Adrenal gland (tissue), 9 donors: ENCODE measurements at regions not wholly inside any gene's neighbourhood (a gene's known extent, or its start where the extent isn't known, plus 50 kb on each side); places are given as distances from the start of the nearest gene placed in this dataset.

Experiments
- DNase-seq, 7 donors: peaks; one replicate each; pipeline ENCODE4 v3.0.0-alpha.2; 2019 to 2020
- H3K27ac ChIP-seq, 5 donors: fragments of 200-600 bp; sonication (generic) in 4 of 5; 1 replicate in 3 of 5; 2 replicates in 2 of 5; pipeline versions ENCODE4 v1.5.1 to v1.8.0; 2016 to 2020; ENCODE audit warnings: mild to moderate bottlenecking in 1 of 5
- H3K27me3 ChIP-seq: fragments of 200-600 bp; 2 replicates; pipeline ENCODE4 v1.8.0; 2021
- H3K36me3 ChIP-seq, 2 donors: fragments of 200-600 bp; replicated peaks in 1 of 2; 1 replicate in 1 of 2; 2 replicates in 1 of 2; pipeline versions ENCODE4 v1.5.1 to v1.8.0; 2018 to 2022
- H3K4me1 ChIP-seq, 2 donors: fragments of 200-600 bp; replicated peaks in 1 of 2; 1 replicate in 1 of 2; 2 replicates in 1 of 2; pipeline versions ENCODE4 v1.5.1 to v1.8.0; 2018 to 2021
- H3K4me3 ChIP-seq, 4 donors: fragments of 200-600 bp; sonication (generic) in 3 of 4; one replicate each; pipeline ENCODE4 v1.5.1; 2016 to 2018
- H3K9me3 ChIP-seq, 3 donors: fragments of 200-600 bp; sonication (generic) in 1 of 3; replicated peaks in 1 of 3; 1 replicate in 2 of 3; 2 replicates in 1 of 3; pipeline versions ENCODE4 v1.5.1 to v1.8.0; 2016 to 2021
- POLR2A ChIP-seq, 2 donors: fragments of 450-650 bp; IDR thresholded peaks; one replicate each; pipeline ENCODE4 v1.6.1; 2017; ENCODE audit warnings: antibody characterized with exemption in 2 of 2, mild to moderate bottlenecking in 2 of 2, moderate library complexity in 1 of 2
- WGBS, 4 donors: extraction: QIAGEN DNeasy Blood & Tissue Kit in 2 of 4; methylation state at CpG; one replicate each; pipeline versions ENCODE4 v1.1.5 to v1.1.7; 2013 to 2017; 5-methylcytosine and 5-hydroxymethylcytosine counted together
- intact Hi-C, 2 donors: fragments of 100-400 bp; cut with DNase I; formaldehyde crosslinking; loops; one replicate each; pipeline versions ENCODE4 v1.14.1 to v1.15.0; 2022 to 2023
- TF ChIP-seq, protein P1 (sequence below), 6 experiments: fragments of 450-650 bp in 4 of 6; fragments of 200-600 bp in 2 of 6; sonication (generic) in 1 of 6; IDR thresholded peaks; 1 replicate in 5 of 6; 2 replicates in 1 of 6; pipeline versions ENCODE4 v1.5.1 to v1.8.0; 2016 to 2021; ENCODE audit warnings: antibody characterized with exemption in 6 of 6, mild to moderate bottlenecking in 2 of 6, moderate library complexity in 1 of 6
- donor health status: healthy with polysubstance abuse.
- donor health status: Bipolar disorder and iron deficiency.
- donor health status: DM: yes; HTN: yes; CAD: no.
- donor health status: DM: no; HTN: no; CAD: no.
- donor health status: DM: no; HTN: no; CAD: no.

DNA sequence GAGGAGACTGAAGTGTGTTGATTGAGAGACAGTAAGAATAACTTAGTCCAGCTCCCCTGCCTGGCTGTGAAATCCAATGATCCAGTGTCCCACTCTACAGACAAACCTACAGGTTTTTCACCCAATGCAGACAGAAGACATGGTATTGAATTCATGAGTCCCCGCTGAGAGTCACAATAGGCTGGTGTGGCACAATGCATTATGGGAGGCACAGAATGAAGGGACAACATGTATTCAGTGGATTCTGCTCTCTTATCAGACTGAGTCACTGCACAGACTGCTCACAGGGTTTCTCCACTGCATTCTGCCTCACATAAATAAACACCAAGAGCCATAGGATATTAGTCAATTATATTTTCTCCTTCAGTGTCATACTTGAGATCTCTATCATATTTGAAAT is 55.2 kb upstream of the TOP3B start:
- Histone ChIP-seq H3K27me3 (no peaks in the 10 kb centered on the region), H3K9me3 (no peaks in the 10 kb centered on the region), H3K4me1 (no peaks in the 10 kb centered on the region), H3K4me3 (no peak overlapping the region), H3K27ac (no peak overlapping the region), H3K36me3 (no peaks in the 10 kb centered on the region)
- no peak for DNase-seq
- intact Hi-C loops: no loop called here
- no peak for TF ChIP-seq POLR2A (IDR thresholded peaks at IDR 0.05)
- TF ChIP-seq, protein P1, sequence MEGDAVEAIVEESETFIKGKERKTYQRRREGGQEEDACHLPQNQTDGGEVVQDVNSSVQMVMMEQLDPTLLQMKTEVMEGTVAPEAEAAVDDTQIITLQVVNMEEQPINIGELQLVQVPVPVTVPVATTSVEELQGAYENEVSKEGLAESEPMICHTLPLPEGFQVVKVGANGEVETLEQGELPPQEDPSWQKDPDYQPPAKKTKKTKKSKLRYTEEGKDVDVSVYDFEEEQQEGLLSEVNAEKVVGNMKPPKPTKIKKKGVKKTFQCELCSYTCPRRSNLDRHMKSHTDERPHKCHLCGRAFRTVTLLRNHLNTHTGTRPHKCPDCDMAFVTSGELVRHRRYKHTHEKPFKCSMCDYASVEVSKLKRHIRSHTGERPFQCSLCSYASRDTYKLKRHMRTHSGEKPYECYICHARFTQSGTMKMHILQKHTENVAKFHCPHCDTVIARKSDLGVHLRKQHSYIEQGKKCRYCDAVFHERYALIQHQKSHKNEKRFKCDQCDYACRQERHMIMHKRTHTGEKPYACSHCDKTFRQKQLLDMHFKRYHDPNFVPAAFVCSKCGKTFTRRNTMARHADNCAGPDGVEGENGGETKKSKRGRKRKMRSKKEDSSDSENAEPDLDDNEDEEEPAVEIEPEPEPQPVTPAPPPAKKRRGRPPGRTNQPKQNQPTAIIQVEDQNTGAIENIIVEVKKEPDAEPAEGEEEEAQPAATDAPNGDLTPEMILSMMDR (IDR thresholded peaks at IDR 0.05): no peak
- WGBS, 4 donors: 70 to 80% (median 76%) methylated on average over 1 of the region's 1 CpG

DNA sequence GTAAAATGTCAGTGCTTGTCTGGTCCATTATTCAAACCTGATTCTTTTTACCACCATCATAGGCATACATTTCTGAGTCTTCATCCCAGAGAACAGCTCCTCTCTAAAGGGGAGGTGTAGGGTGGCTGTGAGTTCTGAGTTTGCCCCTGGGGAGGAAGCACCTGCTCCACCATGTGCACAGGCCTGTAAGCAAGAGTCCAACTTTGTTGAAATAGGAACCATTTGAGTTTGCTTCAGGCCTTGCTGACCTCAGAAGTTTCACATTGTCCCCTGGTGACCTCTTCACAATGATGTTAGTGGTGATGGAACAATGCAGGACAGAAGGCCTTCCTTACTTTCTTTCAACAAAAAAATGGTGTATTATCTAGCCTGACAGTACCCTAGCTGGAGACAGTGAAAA is 54.6 kb upstream of the TOP3B start:
- Histone ChIP-seq H3K4me3 (no peak overlapping the region), H3K27ac (no peak overlapping the region), H3K27me3 (no peaks in the 10 kb centered on the region), H3K9me3 (no peaks in the 10 kb centered on the region), H3K4me1 (no peaks in the 10 kb centered on the region), H3K36me3 (no peaks in the 10 kb centered on the region)
- TF ChIP-seq, protein P1 (IDR thresholded peaks at IDR 0.05): no peak
- no peak for TF ChIP-seq POLR2A (IDR thresholded peaks at IDR 0.05)
- DNase-seq: no peak
- intact Hi-C loops: no loop called here

DNA sequence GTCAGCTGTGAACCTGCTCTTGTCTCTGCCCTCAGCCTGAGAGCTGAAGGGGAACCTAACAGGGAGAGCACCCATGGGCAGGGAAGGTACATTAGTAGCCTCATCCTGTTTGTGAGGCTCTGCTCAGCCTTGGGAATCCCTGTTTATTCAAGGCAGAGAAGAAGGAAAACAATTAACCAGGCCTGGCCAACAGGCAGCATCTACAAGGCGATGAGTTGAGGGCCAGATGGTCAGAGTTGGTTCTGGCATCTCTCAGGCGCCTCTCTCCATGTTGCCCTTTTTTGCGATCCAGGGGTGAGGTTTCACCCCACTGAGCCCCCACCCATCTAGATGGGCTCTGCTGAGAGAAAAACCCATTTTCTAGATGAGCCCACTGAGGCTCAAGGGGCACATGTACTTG is 54.0 kb upstream of the TOP3B start:
- intact Hi-C loops: no loop called here
- no peak overlapping the region for H3K4me3 ChIP-seq
- no peaks in the 10 kb centered on the region for H3K4me1 ChIP-seq
- no peaks in the 10 kb centered on the region for H3K9me3 ChIP-seq
- H3K27me3 ChIP-seq: no peaks in the 10 kb centered on the region
- 88 to 98% (median 92%) methylated on average over 3 of the region's 3 CpGs for WGBS, 4 donors
- DNase-seq: no peak
- no peak overlapping the region for H3K27ac ChIP-seq
- no peaks in the 10 kb centered on the region for H3K36me3 ChIP-seq
- TF ChIP-seq, protein P1 (IDR thresholded peaks at IDR 0.05): no peak
- TF ChIP-seq POLR2A (IDR thresholded peaks at IDR 0.05): no peak

DNA sequence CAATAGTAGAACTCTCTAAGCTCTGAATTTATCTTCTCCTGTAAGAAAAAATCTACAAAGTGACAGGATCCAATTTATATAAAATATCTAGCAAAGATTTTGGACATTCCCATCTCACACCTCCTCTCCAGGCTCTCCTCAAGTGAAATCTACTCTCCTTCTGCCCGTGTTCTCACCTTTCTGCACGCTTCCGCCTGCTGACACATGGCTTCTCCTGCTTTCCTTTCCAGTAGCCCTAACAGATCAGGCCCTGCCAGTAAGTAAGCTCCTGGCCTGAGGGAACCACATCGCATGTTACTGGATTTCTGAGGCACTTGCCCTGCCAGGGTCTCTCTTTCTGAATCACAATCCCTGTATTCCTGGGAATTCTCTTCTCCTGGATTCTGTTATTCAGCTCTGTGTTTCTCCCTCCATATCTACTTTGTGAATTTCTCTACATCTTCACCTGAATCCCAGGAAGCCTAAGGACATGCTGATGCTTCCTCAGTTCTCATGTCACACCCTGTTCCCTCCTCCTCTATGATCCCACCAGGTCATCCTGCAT is 53.3 kb upstream of the TOP3B start:
- H3K36me3 ChIP-seq: no peaks in the 10 kb centered on the region
- H3K9me3 ChIP-seq: no peaks in the 10 kb centered on the region
- no peaks in the 10 kb centered on the region for H3K27me3 ChIP-seq
- intact Hi-C loops: no loop called here
- DNase-seq: no peak
- WGBS, 4 donors: 86 to 94% (median 91%) methylated on average over 4 of the region's 4 CpGs
- H3K4me1 ChIP-seq: no peaks in the 10 kb centered on the region
- no peak overlapping the region for H3K27ac ChIP-seq
- H3K4me3 ChIP-seq: no peak overlapping the region
- TF ChIP-seq, protein P1 (IDR thresholded peaks at IDR 0.05): no peak
- no peak for TF ChIP-seq POLR2A (IDR thresholded peaks at IDR 0.05)
